H1 (cell line): ENCODE measurements at regions not wholly inside any gene's neighbourhood (a gene's known extent, or its start where the extent isn't known, plus 50 kb on each side); places are given as distances from the start of the nearest gene placed in this dataset.

Experiments
- CTCF ChIA-PET: fragments of 300-600 bp; sonication (Branson Sonifier 250); formaldehyde crosslinking; loops from one replicate; lab custom pipeline; 2021; ENCODE audit not compliant: partially characterized antibody; lab: Charles Lee
- POLR2A ChIA-PET: fragments of 300-600 bp; sonication (Branson Sonifier 250); formaldehyde crosslinking; loops from one replicate; lab custom pipeline; 2021; ENCODE audit warnings: inconsistent platforms; ENCODE audit not compliant: partially characterized antibody; lab: Charles Lee
- DNase-seq, 2 experiments: peaks; one replicate each; pipeline versions ENCODE4 v3.0.0 to v3.0.0-alpha.2; 2010 to 2022; ENCODE audit warnings: low spot score in 2 of 2, low read depth in 1 of 2, mixed read lengths in 1 of 2
- FAIRE-seq: peaks from 2 replicates; lab custom pipeline; 2011; peaks lifted over from hg19 to GRCh38; lab: Jason Lieb, UNC
- H2AFZ ChIP-seq: 2 replicates; pipeline ENCODE4 v1.8.1; 2012; ENCODE audit warnings: low read length, inconsistent platforms
- H2AK5ac ChIP-seq: 2 replicates; pipeline ENCODE4 v1.6.1; 2013; ENCODE audit warnings: low read depth, low read length
- H2BK120ac ChIP-seq: replicated peaks from 2 replicates; pipeline ENCODE3; 2013; ENCODE audit warnings: low read depth, low read length, inconsistent platforms
- H2BK12ac ChIP-seq: 2 replicates; pipeline ENCODE4 v1.6.1; 2013; ENCODE audit warnings: low read depth, low read length
- H2BK15ac ChIP-seq: 2 replicates; pipeline ENCODE4 v1.6.1; 2013; ENCODE audit warnings: low read length
- H2BK20ac ChIP-seq: 2 replicates; pipeline ENCODE4 v1.6.1; 2013; ENCODE audit warnings: low read length
- H2BK5ac ChIP-seq: 2 replicates; pipeline ENCODE4 v1.6.1; 2013; ENCODE audit warnings: low read depth, low read length
- H3K14ac ChIP-seq: 2 replicates; pipeline ENCODE4 v1.6.1; 2013; ENCODE audit warnings: inconsistent platforms; ENCODE audit not compliant: insufficient read length
- H3K18ac ChIP-seq: 2 replicates; pipeline ENCODE4 v1.6.1; 2013; ENCODE audit warnings: low read length; ENCODE audit errors: extremely low read depth
- H3K23ac ChIP-seq: 2 replicates; pipeline ENCODE4 v1.6.1; 2013; ENCODE audit warnings: inconsistent platforms; ENCODE audit not compliant: insufficient read length
- H3K23me2 ChIP-seq: 2 replicates; pipeline ENCODE4 v1.6.1; 2013; ENCODE audit warnings: low read depth, low read length
- H3K27ac ChIP-seq: 2 replicates; pipeline ENCODE4 v1.6.1; 2011; ENCODE audit warnings: low read depth, low read length, inconsistent platforms
- H3K27me3 ChIP-seq, 4 experiments: replicated peaks in 1 of 4; 1 replicate in 1 of 4; 2 replicates in 3 of 4; pipeline versions ENCODE4 v1.6.1 to v1.8.1; 2011 to 2013; ENCODE audit warnings: low read length in 3 of 4, mild to moderate bottlenecking in 3 of 4, inconsistent platforms in 2 of 4, mixed read lengths in 2 of 4, moderate library complexity in 1 of 4; ENCODE audit not compliant: control insufficient read depth in 3 of 4, insufficient read depth in 3 of 4; ENCODE audit errors: extremely low read depth in 1 of 4
- H3K36me3 ChIP-seq, 4 experiments: 2 replicates each; pipeline versions ENCODE4 v1.6.1 to v1.8.1; 2011 to 2013; ENCODE audit warnings: mild to moderate bottlenecking in 4 of 4, low read length in 3 of 4, moderate library complexity in 2 of 4, control low read depth in 1 of 4, inconsistent platforms in 1 of 4; ENCODE audit not compliant: insufficient read depth in 4 of 4, control insufficient read depth in 2 of 4
- H3K4ac ChIP-seq: replicated peaks from 2 replicates; pipeline ENCODE3; 2013; ENCODE audit warnings: low read length, low read depth, mixed read lengths, inconsistent platforms; ENCODE audit not compliant: insufficient read length
- H3K4me1 ChIP-seq, 4 experiments: replicated peaks in 1 of 4; 1 replicate in 1 of 4; 2 replicates in 3 of 4; pipeline versions ENCODE4 v1.6.1 to v1.8.1; 2011 to 2013; ENCODE audit warnings: low read length in 3 of 4, inconsistent platforms in 2 of 4, mixed read lengths in 1 of 4; ENCODE audit not compliant: insufficient read depth in 4 of 4, control insufficient read depth in 3 of 4
- H3K4me2 ChIP-seq, 2 experiments: 2 replicates each; pipeline versions ENCODE4 v1.6.1 to v1.8.1; 2011 to 2013; ENCODE audit warnings: low read depth in 2 of 2, low read length in 2 of 2, control low read depth in 1 of 2, inconsistent platforms in 1 of 2, mild to moderate bottlenecking in 1 of 2; ENCODE audit not compliant: insufficient read depth in 1 of 2
- H3K4me3 ChIP-seq, 4 experiments: fragments of 200-600, 300-600 bp in 1 of 4; sonication (generic), shearing (Covaris generic), sonication (Bioruptor Twin) in 1 of 4; 2 replicates each; pipeline versions ENCODE4 v1.5.1 to v1.8.1; 2011 to 2016; ENCODE audit warnings: low read length in 4 of 4, low read depth in 3 of 4, control low read depth in 2 of 4, inconsistent platforms in 2 of 4, mild to moderate bottlenecking in 2 of 4, mixed read lengths in 1 of 4, moderate library complexity in 1 of 4; ENCODE audit not compliant: insufficient read depth in 2 of 4; ENCODE audit errors: extremely low read depth in 1 of 4
- H3K56ac ChIP-seq: replicated peaks from 2 replicates; pipeline ENCODE3; 2013; ENCODE audit warnings: low read depth, mild to moderate bottlenecking, mixed read lengths, low read length, inconsistent platforms; ENCODE audit not compliant: insufficient read length
- H3K79me1 ChIP-seq: 2 replicates; pipeline ENCODE4 v1.6.1; 2013; ENCODE audit warnings: low read depth, low read length, control low read depth
- H3K79me2 ChIP-seq, 2 experiments: 2 replicates each; pipeline versions ENCODE4 v1.6.1 to v1.8.1; 2012 to 2013; ENCODE audit warnings: low read length in 2 of 2, mild to moderate bottlenecking in 2 of 2, inconsistent platforms in 1 of 2; ENCODE audit not compliant: insufficient read depth in 2 of 2, control insufficient read depth in 1 of 2
- H3K9ac ChIP-seq, 4 experiments: replicated peaks in 1 of 4; 1 replicate in 1 of 4; 2 replicates in 3 of 4; pipeline versions ENCODE4 v1.6.1 to v1.8.1; 2011 to 2013; ENCODE audit warnings: low read depth in 3 of 4, low read length in 3 of 4, control low read depth in 2 of 4, mild to moderate bottlenecking in 2 of 4, moderate library complexity in 2 of 4, inconsistent platforms in 1 of 4; ENCODE audit errors: extremely low read depth in 1 of 4
- H3K9me3 ChIP-seq, 2 experiments: 2 replicates each; pipeline versions ENCODE4 v1.6.1 to v1.8.1; 2012 to 2013; ENCODE audit warnings: mild to moderate bottlenecking in 2 of 2, moderate library complexity in 2 of 2, control low read depth in 1 of 2, inconsistent platforms in 1 of 2, low read depth in 1 of 2, low read length in 1 of 2, mixed read lengths in 1 of 2; ENCODE audit not compliant: insufficient read depth in 2 of 2
- H4K20me1 ChIP-seq, 2 experiments: replicated peaks in 1 of 2; 2 replicates each; pipeline versions ENCODE3 to v1.8.1; 2011 to 2013; ENCODE audit warnings: inconsistent platforms in 2 of 2, low read length in 2 of 2, mild to moderate bottlenecking in 1 of 2; ENCODE audit not compliant: insufficient read depth in 2 of 2, control insufficient read depth in 1 of 2
- H4K5ac ChIP-seq: 2 replicates; pipeline ENCODE4 v1.6.1; 2013; ENCODE audit warnings: low read length, low read depth, mixed read lengths, inconsistent platforms; ENCODE audit not compliant: insufficient read length
- H4K8ac ChIP-seq: 2 replicates; pipeline ENCODE4 v1.8.0; 2013; ENCODE audit warnings: mild to moderate bottlenecking, moderate library complexity, low read length, inconsistent platforms; ENCODE audit not compliant: insufficient read depth; ENCODE audit errors: extremely low read depth
- H4K91ac ChIP-seq: replicated peaks from 2 replicates; pipeline ENCODE3; 2013; ENCODE audit warnings: low read length, mixed read lengths, inconsistent platforms; ENCODE audit not compliant: insufficient read length
- KDM1A ChIP-seq: fragments of 200-600, 300-600 bp; sonication (generic); IDR thresholded peaks from 2 replicates; pipeline ENCODE4 v1.7.1; 2016; ENCODE audit warnings: mild to moderate bottlenecking, low read length, borderline replicate concordance
- MAFK ChIP-seq: IDR thresholded peaks from 2 replicates; pipeline ENCODE4 v1.6.1; 2012; ENCODE audit warnings: low read depth, mild to moderate bottlenecking, improper control_type of control experiment, low read length
- POU5F1 ChIP-seq: IDR thresholded peaks from 2 replicates; pipeline ENCODE4 v1.6.1; 2011; ENCODE audit warnings: low read depth, mild to moderate bottlenecking, low read length, moderate library complexity
- SIX5 ChIP-seq: IDR thresholded peaks from 2 replicates; pipeline ENCODE4 v1.6.1; 2011; ENCODE audit warnings: mild to moderate bottlenecking, low read depth, low read length
- YY1 ChIP-seq: IDR thresholded peaks from 2 replicates; pipeline ENCODE4 v1.6.1; 2011; ENCODE audit warnings: low read depth, mild to moderate bottlenecking, low read length
- WGBS, 2 experiments: shearing (Covaris generic) in 1 of 2; methylation state at CpG; one replicate each; pipeline versions ENCODE4 v1.1.6 to v1.1.7; 2013 to 2015; ENCODE audit warnings: low lambda C conversion rate in 2 of 2, mixed read lengths in 2 of 2, inconsistent platforms in 1 of 2, low coverage in 1 of 2, missing lambda C conversion rate in 1 of 2; ENCODE audit not compliant: insufficient replicate concordance in 2 of 2, insufficient coverage in 1 of 2, insufficient read length in 1 of 2; ENCODE audit errors: extremely low coverage in 1 of 2, missing lambda C conversion rate in 1 of 2; 5-methylcytosine and 5-hydroxymethylcytosine counted together
- TF ChIP-seq, protein P1 (sequence below): IDR thresholded peaks from 2 replicates; pipeline ENCODE4 v1.6.1; 2012; ENCODE audit warnings: inconsistent platforms

DNA sequence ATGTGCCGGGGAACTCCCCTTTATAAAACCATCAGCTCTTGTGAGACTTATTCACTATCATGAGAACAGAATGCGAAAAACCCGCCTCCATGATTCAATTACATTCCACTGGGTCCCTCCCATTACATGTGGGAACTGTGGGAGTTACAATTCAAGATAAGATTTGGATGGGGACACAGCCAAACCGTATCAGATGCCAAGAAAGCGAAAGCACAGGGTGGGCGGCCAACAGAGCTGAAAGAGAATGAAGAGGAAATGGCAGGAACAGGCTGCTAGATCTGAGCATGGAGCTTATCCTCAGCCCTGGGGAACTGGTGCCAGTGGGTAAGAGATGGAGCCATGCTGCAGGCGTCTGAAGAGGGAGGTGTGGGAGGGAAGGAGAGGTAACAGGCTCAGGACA, 117.7 kb upstream of the PNPLA4 start:
- H3K23me2 ChIP-seq, result no peaks in the 10 kb centered on the region
- H3K4me1 ChIP-seq, result no peaks in the 10 kb centered on the region
- H3K79me2 ChIP-seq, result no peaks in the 10 kb centered on the region
- H2BK120ac ChIP-seq, result no peak overlapping the region
- no peak overlapping the region for H2BK20ac ChIP-seq
- H3K4me2 ChIP-seq, result no peak overlapping the region
- FAIRE-seq, result no peak
- no peak overlapping the region for H2BK5ac ChIP-seq
- no peak overlapping the region for H2BK15ac ChIP-seq
- no peak overlapping the region for H3K56ac ChIP-seq
- no peak overlapping the region for H3K23ac ChIP-seq
- no peaks in the 10 kb centered on the region for H3K27me3 ChIP-seq
- H4K91ac ChIP-seq, result no peak overlapping the region
- no peak overlapping the region for H4K5ac ChIP-seq
- no peak overlapping the region for H2BK12ac ChIP-seq
- H3K79me1 ChIP-seq, result no peaks in the 10 kb centered on the region
- no peaks in the 10 kb centered on the region for H3K9me3 ChIP-seq
- no peak for DNase-seq
- H3K36me3 ChIP-seq, result no peaks in the 10 kb centered on the region
- no peak overlapping the region for H3K18ac ChIP-seq
- H2AFZ ChIP-seq, result no peak overlapping the region
- no peak overlapping the region for H3K4me3 ChIP-seq
- TF ChIP-seq YY1 (no peak), POU5F1 (no peak), KDM1A (no peak), MAFK (no peak), SIX5 (no peak)
- TF ChIP-seq, protein P1, sequence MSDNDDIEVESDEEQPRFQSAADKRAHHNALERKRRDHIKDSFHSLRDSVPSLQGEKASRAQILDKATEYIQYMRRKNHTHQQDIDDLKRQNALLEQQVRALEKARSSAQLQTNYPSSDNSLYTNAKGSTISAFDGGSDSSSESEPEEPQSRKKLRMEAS, result no peak
- TF ChIP-seq, all 59 proteins: peak for 0
- no peak overlapping the region for H4K8ac ChIP-seq
- CTCF ChIA-PET, result interaction anchor here (0.6 kb wide), 1 partner anchor 111 kb away, joined by 5 read pairs; no protein-coding TSS in a partner anchor
- H4K20me1 ChIP-seq, result no peaks in the 10 kb centered on the region
- H2AK5ac ChIP-seq, result no peak overlapping the region
- POLR2A ChIA-PET, result no interaction called here
- no peak overlapping the region for H3K14ac ChIP-seq
- H3K27ac ChIP-seq, result no peak overlapping the region
- 98% methylated on average over 6 of the region's 7 CpGs; no CpG with 5 or more reads in 1 of the 2 experiments for WGBS, 2 experiments
- no peak overlapping the region for H3K9ac ChIP-seq
- H3K4ac ChIP-seq, result no peak overlapping the region
